Neuronal stem cell (in vitro differentiated cells): ENCODE measurements at regions not wholly inside any gene's neighbourhood (a gene's known extent, or its start where the extent isn't known, plus 50 kb on each side); places are given as distances from the start of the nearest gene placed in this dataset.

Experiments
- DNase-seq: peaks from one replicate; pipeline ENCODE4 v3.0.0-alpha.2; 2013; ENCODE audit warnings: low spot score
- H2AFZ ChIP-seq: one replicate; pipeline ENCODE4 v1.6.1; 2013; ENCODE audit warnings: mild to moderate bottlenecking, low read length, inconsistent platforms
- H2AK5ac ChIP-seq: 2 replicates; pipeline ENCODE4 v1.6.1; 2013; ENCODE audit warnings: low read depth, mild to moderate bottlenecking, inconsistent platforms, low read length, moderate library complexity, mixed read lengths
- H2BK120ac ChIP-seq: 2 replicates; pipeline ENCODE4 v1.6.1; 2013; ENCODE audit warnings: low read depth, mild to moderate bottlenecking, inconsistent platforms, low read length, moderate library complexity, mixed read lengths
- H2BK12ac ChIP-seq: one replicate; pipeline ENCODE4 v1.6.1; 2013; ENCODE audit warnings: low read length, inconsistent platforms
- H2BK15ac ChIP-seq: 2 replicates; pipeline ENCODE4 v1.6.1; 2013; ENCODE audit warnings: mild to moderate bottlenecking, low read length, inconsistent platforms, mixed read lengths
- H2BK5ac ChIP-seq: one replicate; pipeline ENCODE4 v1.6.1; 2013; ENCODE audit warnings: inconsistent platforms, mild to moderate bottlenecking, low read length, moderate library complexity
- H3K14ac ChIP-seq: one replicate; pipeline ENCODE4 v1.6.1; 2013; ENCODE audit warnings: low read length, inconsistent platforms
- H3K18ac ChIP-seq: 2 replicates; pipeline ENCODE4 v1.6.1; 2013; ENCODE audit warnings: low read length, inconsistent platforms
- H3K23ac ChIP-seq: 2 replicates; pipeline ENCODE4 v1.6.1; 2013; ENCODE audit warnings: low read depth, mild to moderate bottlenecking, mixed read lengths, low read length, inconsistent platforms; ENCODE audit not compliant: poor library complexity
- H3K27ac ChIP-seq: replicated peaks from 3 replicates; pipeline ENCODE4 v1.5.1; 2013; ENCODE audit warnings: low read length, inconsistent platforms
- H3K27me3 ChIP-seq, 3 experiments: 2 replicates each; pipeline ENCODE4 v1.6.1; 2013; ENCODE audit warnings: low read length in 3 of 3, mild to moderate bottlenecking in 2 of 3, inconsistent platforms in 1 of 3, low read depth in 1 of 3, mixed read lengths in 1 of 3, moderate library complexity in 1 of 3; ENCODE audit not compliant: control insufficient read depth in 3 of 3, insufficient read depth in 3 of 3
- H3K36me3 ChIP-seq, 2 donors: replicated peaks in 1 of 2; 2 replicates each; pipeline ENCODE4 v1.6.1; 2013; ENCODE audit warnings: low read length in 2 of 2; ENCODE audit not compliant: control insufficient read depth in 2 of 2, insufficient read depth in 2 of 2
- H3K4ac ChIP-seq: 2 replicates; pipeline ENCODE4 v1.6.1; 2013; ENCODE audit warnings: inconsistent platforms, mild to moderate bottlenecking, low read length, moderate library complexity
- H3K4me1 ChIP-seq, 2 donors: 1 replicate in 1 of 2; 2 replicates in 1 of 2; pipeline ENCODE4 v1.6.1; 2013; ENCODE audit warnings: low read length in 2 of 2, low read depth in 1 of 2; ENCODE audit not compliant: control insufficient read depth in 2 of 2, insufficient read depth in 1 of 2
- H3K4me2 ChIP-seq: one replicate; pipeline ENCODE4 v1.6.1; 2013; ENCODE audit warnings: mild to moderate bottlenecking, low read length, inconsistent platforms; ENCODE audit not compliant: insufficient read depth, poor library complexity, severe bottlenecking
- H3K4me3 ChIP-seq, 2 donors: 2 replicates each; pipeline ENCODE4 v1.5.1; 2013; ENCODE audit warnings: low read length in 2 of 2, mild to moderate bottlenecking in 2 of 2, inconsistent platforms in 1 of 2, moderate library complexity in 1 of 2
- H3K79me1 ChIP-seq: one replicate; pipeline ENCODE4 v1.6.1; 2013; ENCODE audit warnings: low read depth, mild to moderate bottlenecking, inconsistent platforms, low read length, moderate library complexity
- H3K9ac ChIP-seq: one replicate; pipeline ENCODE4 v1.6.1; 2013; ENCODE audit warnings: mild to moderate bottlenecking, low read depth, low read length, inconsistent platforms; ENCODE audit not compliant: poor library complexity
- H3K9me3 ChIP-seq, 2 donors: replicated peaks in 1 of 2; 2 replicates each; pipeline versions ENCODE3 to v1.6.1; 2013; ENCODE audit warnings: low read length in 2 of 2, mild to moderate bottlenecking in 2 of 2, inconsistent platforms in 1 of 2, low read depth in 1 of 2, mixed read lengths in 1 of 2, moderate library complexity in 1 of 2; ENCODE audit not compliant: control insufficient read depth in 2 of 2, insufficient read depth in 1 of 2
- H4K8ac ChIP-seq: one replicate; pipeline ENCODE4 v1.6.1; 2013; ENCODE audit warnings: low read depth, mild to moderate bottlenecking, inconsistent platforms, low read length, moderate library complexity
- H4K91ac ChIP-seq: one replicate; pipeline ENCODE4 v1.6.1; 2013; ENCODE audit warnings: low read length, low read depth, mild to moderate bottlenecking, inconsistent platforms; ENCODE audit not compliant: poor library complexity
- WGBS, 2 donors: extraction: QIAGEN DNeasy Blood & Tissue Kit; methylation state at CpG; one replicate each; pipeline ENCODE4 v1.1.7; 2013; ENCODE audit warnings: missing lambda C conversion rate in 2 of 2, mixed read lengths in 1 of 2; ENCODE audit not compliant: insufficient read length in 2 of 2, insufficient replicate concordance in 1 of 2; ENCODE audit errors: extremely low coverage in 2 of 2; 5-methylcytosine and 5-hydroxymethylcytosine counted together

- no peak overlapping the region for H3K9ac ChIP-seq
- H3K23ac ChIP-seq: no peak overlapping the region
- no peak overlapping the region for H3K4me3 ChIP-seq
- H2AK5ac ChIP-seq: no peak overlapping the region
- H3K14ac ChIP-seq: no peak overlapping the region
- no CpG with 5 or more reads among the region's 2 CpGs for WGBS, 2 donors
- H4K8ac ChIP-seq: no peak overlapping the region
- no peaks in the 10 kb centered on the region for H3K79me1 ChIP-seq
- H3K4me2 ChIP-seq: no peak overlapping the region
- no peak overlapping the region for H2BK5ac ChIP-seq
- H3K9me3 ChIP-seq: no peaks in the 10 kb centered on the region
- H2BK120ac ChIP-seq: no peak overlapping the region
- H3K27me3 ChIP-seq: no peaks in the 10 kb centered on the region
- H3K27ac ChIP-seq: no peak overlapping the region
- H4K91ac ChIP-seq: no peak overlapping the region
- no peak overlapping the region for H3K18ac ChIP-seq
- H2BK15ac ChIP-seq: no peak overlapping the region
- H3K36me3 ChIP-seq: no peaks in the 10 kb centered on the region
- no peaks in the 10 kb centered on the region for H3K4me1 ChIP-seq
- H2BK12ac ChIP-seq: no peak overlapping the region
- H2AFZ ChIP-seq: no peak overlapping the region
- H3K4ac ChIP-seq: no peak overlapping the region
- DNase-seq: no peak
These were observed 1192.0 kb downstream of the CDH12 start for GRCh38 chr5:21661184-21661583.

GRCh38 chr5:21654556-21654955, 1198.6 kb downstream of the CDH12 start:
- no CpG with 5 or more reads among the region's 2 CpGs for WGBS, 2 donors
- H3K18ac ChIP-seq: no peak overlapping the region
- H4K8ac ChIP-seq: no peak overlapping the region
- H3K14ac ChIP-seq: no peak overlapping the region
- H3K4me3 ChIP-seq: no peak overlapping the region
- H3K23ac ChIP-seq: no peak overlapping the region
- no peaks in the 10 kb centered on the region for H3K9me3 ChIP-seq
- no peak overlapping the region for H4K91ac ChIP-seq
- H3K27me3 ChIP-seq: no peaks in the 10 kb centered on the region
- no peak overlapping the region for H2AFZ ChIP-seq
- no peak for DNase-seq
- no peak overlapping the region for H3K4me2 ChIP-seq
- H3K4me1 ChIP-seq: no peaks in the 10 kb centered on the region
- H3K27ac ChIP-seq: no peak overlapping the region
- no peaks in the 10 kb centered on the region for H3K36me3 ChIP-seq
- H2BK15ac ChIP-seq: no peak overlapping the region
- H3K79me1 ChIP-seq: no peaks in the 10 kb centered on the region
- H2BK120ac ChIP-seq: no peak overlapping the region
- H2BK5ac ChIP-seq: no peak overlapping the region
- no peak overlapping the region for H3K4ac ChIP-seq
- H2AK5ac ChIP-seq: no peak overlapping the region
- no peak overlapping the region for H2BK12ac ChIP-seq
- H3K9ac ChIP-seq: no peak overlapping the region

- H2BK5ac ChIP-seq: no peak overlapping the region
- no peaks in the 10 kb centered on the region for H3K27me3 ChIP-seq
- H4K91ac ChIP-seq: no peak overlapping the region
- H2AK5ac ChIP-seq: no peak overlapping the region
- DNase-seq: no peak
- H2AFZ ChIP-seq: no peak overlapping the region
- no peak overlapping the region for H3K9ac ChIP-seq
- H3K9me3 ChIP-seq: no peaks in the 10 kb centered on the region
- H3K79me1 ChIP-seq: no peaks in the 10 kb centered on the region
- H3K36me3 ChIP-seq: no peaks in the 10 kb centered on the region
- no peak overlapping the region for H3K23ac ChIP-seq
- H2BK15ac ChIP-seq: no peak overlapping the region
- no peak overlapping the region for H3K27ac ChIP-seq
- no peak overlapping the region for H3K18ac ChIP-seq
- H3K4ac ChIP-seq: no peak overlapping the region
- H3K14ac ChIP-seq: no peak overlapping the region
- WGBS, 2 donors: no CpG with 5 or more reads among the region's 3 CpGs
- no peak overlapping the region for H4K8ac ChIP-seq
- H3K4me2 ChIP-seq: no peak overlapping the region
- H2BK120ac ChIP-seq: no peak overlapping the region
- no peaks in the 10 kb centered on the region for H3K4me1 ChIP-seq
- no peak overlapping the region for H3K4me3 ChIP-seq
- no peak overlapping the region for H2BK12ac ChIP-seq
These were observed 1203.2 kb downstream of the CDH12 start for GRCh38 chr5:21649969-21650368.

- Histone ChIP-seq H3K27ac (no peak overlapping the region), H3K4me2 (no peak overlapping the region), H3K9me3 (no peaks in the 10 kb centered on the region), H3K27me3 (no peaks in the 10 kb centered on the region), H4K91ac (no peak overlapping the region), H2AK5ac (no peak overlapping the region), H3K79me1 (no peaks in the 10 kb centered on the region), H2BK15ac (no peak overlapping the region), H3K18ac (no peak overlapping the region), H3K4me3 (no peak overlapping the region), H4K8ac (no peak overlapping the region), H2AFZ (no peak overlapping the region), H2BK5ac (no peak overlapping the region), H2BK120ac (no peak overlapping the region), H3K36me3 (no peaks in the 10 kb centered on the region), H2BK12ac (no peak overlapping the region), H3K23ac (no peak overlapping the region), H3K4me1 (no peaks in the 10 kb centered on the region), H3K9ac (no peak overlapping the region), H3K4ac (no peak overlapping the region), H3K14ac (no peak overlapping the region)
- DNase-seq: no peak
- no CpG with 5 or more reads among the region's 2 CpGs for WGBS, 2 donors
These were observed 1206.7 kb downstream of the CDH12 start for GRCh38 chr5:21646469-21646868.
